SK-N-MC (cell line): ENCODE measurements at regions not wholly inside any gene's neighbourhood (a gene's known extent, or its start where the extent isn't known, plus 50 kb on each side); places are given as distances from the start of the nearest gene placed in this dataset.

Experiments
- EZH2 ChIP-seq: fragments of 200-600 bp; sonication (generic); IDR thresholded peaks from one replicate; pipeline ENCODE4 v1.6.1; 2017; ENCODE audit warnings: antibody characterized with exemption
- POLR2AphosphoS5 ChIP-seq: IDR thresholded peaks from 2 replicates; pipeline ENCODE4 v1.6.1; 2012; ENCODE audit warnings: mild to moderate bottlenecking, low read depth, low read length, borderline replicate concordance

DNA sequence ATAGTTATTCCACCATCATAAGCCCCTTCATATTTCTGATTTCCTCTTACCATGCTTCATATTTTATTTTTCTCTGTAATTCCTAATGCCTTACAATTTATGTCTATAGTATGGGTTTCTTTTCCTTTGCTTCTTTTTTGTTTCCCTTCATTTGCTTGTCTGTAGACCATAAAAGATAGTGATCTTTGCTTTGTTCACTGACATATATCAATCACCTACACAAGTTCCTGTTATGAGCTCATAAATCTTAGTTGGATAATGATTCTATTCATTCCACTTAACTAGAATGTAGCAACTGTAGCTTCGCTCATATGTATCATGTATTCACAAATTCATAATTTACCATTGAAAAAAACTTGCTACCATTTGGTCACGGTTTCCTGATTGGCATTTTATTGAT, 388.8 kb upstream of the ATXN7L3B start:
- TF ChIP-seq EZH2 = no peak
- no peak for TF ChIP-seq POLR2AphosphoS5
